ENCODE measurements at regions not wholly inside any gene's neighbourhood (a gene's known extent, or its start where the extent isn't known, plus 50 kb on each side); places are given as distances from the start of the nearest gene placed in this dataset.

DNA sequence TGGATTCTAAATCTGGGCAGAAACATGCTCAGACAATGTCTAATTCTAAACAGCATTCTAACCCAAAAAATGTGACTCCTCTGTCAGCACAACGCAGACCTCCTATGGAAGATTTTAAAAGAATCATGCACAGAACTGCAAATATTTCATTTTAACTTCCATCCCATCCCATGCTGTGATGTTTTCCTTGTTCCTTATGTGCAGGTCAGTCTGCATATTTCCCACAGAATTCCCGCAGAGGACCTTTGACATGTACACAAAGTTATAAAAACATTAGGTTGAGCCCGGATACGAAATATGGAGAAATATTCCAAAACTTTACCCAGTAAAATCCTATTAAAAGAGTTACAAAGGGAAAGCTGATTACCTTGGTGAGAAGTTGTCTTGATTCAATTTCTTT, 467.1 kb upstream of the EPHA7 start:
- H3K27ac ChIP-seq (ENCODE audit: low read depth in 1 of 2, low read length in 2 of 2): no peak overlapping the region
- no peak overlapping the region for H3K4me3 ChIP-seq (ENCODE audit: low read depth in 1 of 3, low read length in 3 of 3)
- no peaks in the 10 kb centered on the region for H3K36me3 ChIP-seq (ENCODE audit: control insufficient read depth in 4 of 4, insufficient read depth in 3 of 4, low read depth in 1 of 4, low read length in 3 of 4)
- no peak for DNase-seq (ENCODE audit: low spot score)
- H3K4me1 ChIP-seq (ENCODE audit: control insufficient read depth in 4 of 4, insufficient read depth in 4 of 4, low read length in 3 of 4): no peaks in the 10 kb centered on the region
- 72% methylated on average over 4 of the region's 4 CpGs for WGBS
- no peak overlapping the region for H3K9ac ChIP-seq (ENCODE audit: low read depth in 1 of 2, low read length in 2 of 2)
- TF ChIP-seq JUND (IDR thresholded peaks at IDR 0.05): no peak
- no peak for TF ChIP-seq RXRA (IDR thresholded peaks at IDR 0.05)
- TF ChIP-seq GABPA (IDR thresholded peaks at IDR 0.05 in 1 of 2, conservative IDR thresholded peaks at IDR 0.05 in 1 of 2): no peak
- no peak for TF ChIP-seq MAX (IDR thresholded peaks at IDR 0.05)
- TF ChIP-seq HNF4G (IDR thresholded peaks at IDR 0.05): no peak
- TF ChIP-seq YY1 (IDR thresholded peaks at IDR 0.05): no peak
- no peak for TF ChIP-seq ZBTB33 (IDR thresholded peaks at IDR 0.05)
- no peak for TF ChIP-seq FOXA1 (IDR thresholded peaks at IDR 0.05)
- TF ChIP-seq FOXA2 (IDR thresholded peaks at IDR 0.05): no peak
- no peak for TF ChIP-seq RAD21 (IDR thresholded peaks at IDR 0.05)
- no peaks in the 10 kb centered on the region for H3K27me3 ChIP-seq (ENCODE audit: control insufficient read depth in 4 of 4, insufficient read depth in 4 of 4, low read length in 3 of 4)
- H3K9me3 ChIP-seq (ENCODE audit: control insufficient read depth in 4 of 4, low read length in 3 of 4): no peaks in the 10 kb centered on the region

- DNase-seq (ENCODE audit: low spot score): no peak
- Histone ChIP-seq H3K27me3 (ENCODE audit: control insufficient read depth in 4 of 4, insufficient read depth in 4 of 4, low read length in 3 of 4) (no peaks in the 10 kb centered on the region), H3K36me3 (ENCODE audit: control insufficient read depth in 4 of 4, insufficient read depth in 3 of 4, low read depth in 1 of 4, low read length in 3 of 4) (no peaks in the 10 kb centered on the region), H3K4me1 (ENCODE audit: control insufficient read depth in 4 of 4, insufficient read depth in 4 of 4, low read length in 3 of 4) (no peaks in the 10 kb centered on the region), H3K9ac (ENCODE audit: low read depth in 1 of 2, low read length in 2 of 2) (no peak overlapping the region), H3K9me3 (ENCODE audit: control insufficient read depth in 4 of 4, low read length in 3 of 4) (no peaks in the 10 kb centered on the region), H3K27ac (ENCODE audit: low read depth in 1 of 2, low read length in 2 of 2) (no peak overlapping the region), H3K4me3 (ENCODE audit: low read depth in 1 of 3, low read length in 3 of 3) (no peak overlapping the region)
- TF ChIP-seq HNF4G (IDR thresholded peaks at IDR 0.05) (no peak), REST (IDR thresholded peaks at IDR 0.05) (no peak), GABPA (IDR thresholded peaks at IDR 0.05 in 1 of 2, conservative IDR thresholded peaks at IDR 0.05 in 1 of 2) (no peak), TAF1 (conservative IDR thresholded peaks at IDR 0.05) (no peak)
- TF ChIP-seq, protein P1, sequence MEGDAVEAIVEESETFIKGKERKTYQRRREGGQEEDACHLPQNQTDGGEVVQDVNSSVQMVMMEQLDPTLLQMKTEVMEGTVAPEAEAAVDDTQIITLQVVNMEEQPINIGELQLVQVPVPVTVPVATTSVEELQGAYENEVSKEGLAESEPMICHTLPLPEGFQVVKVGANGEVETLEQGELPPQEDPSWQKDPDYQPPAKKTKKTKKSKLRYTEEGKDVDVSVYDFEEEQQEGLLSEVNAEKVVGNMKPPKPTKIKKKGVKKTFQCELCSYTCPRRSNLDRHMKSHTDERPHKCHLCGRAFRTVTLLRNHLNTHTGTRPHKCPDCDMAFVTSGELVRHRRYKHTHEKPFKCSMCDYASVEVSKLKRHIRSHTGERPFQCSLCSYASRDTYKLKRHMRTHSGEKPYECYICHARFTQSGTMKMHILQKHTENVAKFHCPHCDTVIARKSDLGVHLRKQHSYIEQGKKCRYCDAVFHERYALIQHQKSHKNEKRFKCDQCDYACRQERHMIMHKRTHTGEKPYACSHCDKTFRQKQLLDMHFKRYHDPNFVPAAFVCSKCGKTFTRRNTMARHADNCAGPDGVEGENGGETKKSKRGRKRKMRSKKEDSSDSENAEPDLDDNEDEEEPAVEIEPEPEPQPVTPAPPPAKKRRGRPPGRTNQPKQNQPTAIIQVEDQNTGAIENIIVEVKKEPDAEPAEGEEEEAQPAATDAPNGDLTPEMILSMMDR (IDR thresholded peaks at IDR 0.05; ENCODE audit: low read depth, low read length, missing input control): no peak
- 45% methylated on average over 3 of the region's 3 CpGs for WGBS
These were observed 440.6 kb upstream of the EPHA7 start for GRCh38 chr6:93859971-93860370.
